ENCODE measurements at regions not wholly inside any gene's neighbourhood (a gene's known extent, or its start where the extent isn't known, plus 50 kb on each side); places are given as distances from the start of the nearest gene placed in this dataset.

DNA sequence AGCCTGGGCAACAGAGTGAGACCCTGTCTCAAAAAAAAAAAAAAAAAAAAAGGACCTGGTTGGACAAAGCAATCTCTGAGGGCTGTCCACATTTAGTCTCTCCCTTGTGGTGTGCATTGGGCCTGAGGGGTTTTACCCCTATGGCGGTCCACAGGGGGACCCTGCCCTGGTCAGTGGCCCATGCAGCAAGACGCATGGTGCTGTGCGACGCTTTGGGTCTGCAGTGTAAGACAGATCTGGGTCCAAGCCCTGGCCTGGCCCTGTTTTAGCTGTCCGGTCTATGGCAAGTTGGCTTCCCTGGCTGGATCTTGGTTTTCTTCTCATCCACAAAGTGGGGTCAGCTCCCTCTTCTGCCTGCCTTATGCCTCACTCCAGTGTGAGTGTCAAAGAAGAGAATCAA lies 123.2 kb upstream of the NLRP1 start:
- Histone ChIP-seq H3K27ac (no peak overlapping the region), H3K36me3 (no peaks in the 10 kb centered on the region), H3K9me3 (peaks cover 0 to 13% (median 8%) of the 10 kb centered on the region in 3 donors), H3K4me3 (no peak overlapping the region), H3K27me3 (peaks cover 0 to 17% of the 10 kb centered on the region in 2 donors), H3K4me1 (no peaks in the 10 kb centered on the region)
- no peak for DNase-seq
- TF ChIP-seq, protein P1, sequence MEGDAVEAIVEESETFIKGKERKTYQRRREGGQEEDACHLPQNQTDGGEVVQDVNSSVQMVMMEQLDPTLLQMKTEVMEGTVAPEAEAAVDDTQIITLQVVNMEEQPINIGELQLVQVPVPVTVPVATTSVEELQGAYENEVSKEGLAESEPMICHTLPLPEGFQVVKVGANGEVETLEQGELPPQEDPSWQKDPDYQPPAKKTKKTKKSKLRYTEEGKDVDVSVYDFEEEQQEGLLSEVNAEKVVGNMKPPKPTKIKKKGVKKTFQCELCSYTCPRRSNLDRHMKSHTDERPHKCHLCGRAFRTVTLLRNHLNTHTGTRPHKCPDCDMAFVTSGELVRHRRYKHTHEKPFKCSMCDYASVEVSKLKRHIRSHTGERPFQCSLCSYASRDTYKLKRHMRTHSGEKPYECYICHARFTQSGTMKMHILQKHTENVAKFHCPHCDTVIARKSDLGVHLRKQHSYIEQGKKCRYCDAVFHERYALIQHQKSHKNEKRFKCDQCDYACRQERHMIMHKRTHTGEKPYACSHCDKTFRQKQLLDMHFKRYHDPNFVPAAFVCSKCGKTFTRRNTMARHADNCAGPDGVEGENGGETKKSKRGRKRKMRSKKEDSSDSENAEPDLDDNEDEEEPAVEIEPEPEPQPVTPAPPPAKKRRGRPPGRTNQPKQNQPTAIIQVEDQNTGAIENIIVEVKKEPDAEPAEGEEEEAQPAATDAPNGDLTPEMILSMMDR (IDR thresholded peaks at IDR 0.05): no peak
- intact Hi-C loops (cut with DNase I; ENCODE audit: low total_unique reads): no loop called here

DNA sequence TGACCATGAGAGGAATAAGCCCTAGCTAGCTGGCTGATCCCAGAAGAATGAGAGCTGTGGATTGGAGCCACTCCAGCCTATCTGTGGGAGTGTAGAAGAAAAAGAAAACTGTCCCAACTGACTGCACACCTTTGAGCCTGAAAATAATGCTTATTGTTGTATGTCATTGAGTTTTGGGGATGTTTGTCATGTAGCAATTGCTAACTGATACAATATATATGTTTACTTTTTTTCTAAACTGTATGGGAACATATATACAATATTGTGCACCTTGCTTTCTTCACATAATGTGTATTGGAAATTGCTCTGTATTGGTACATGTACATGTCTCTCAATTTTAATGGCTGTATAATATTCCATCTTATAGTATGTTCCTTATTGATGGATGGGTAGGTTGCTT lies 124.0 kb upstream of the NLRP1 start:
- intact Hi-C loops (cut with DNase I; ENCODE audit: low total_unique reads): no loop called here
- Histone ChIP-seq H3K27ac (no peak overlapping the region), H3K4me3 (no peak overlapping the region), H3K36me3 (no peaks in the 10 kb centered on the region), H3K4me1 (no peaks in the 10 kb centered on the region), H3K9me3 (peaks cover 0 to 6% (median 0%) of the 10 kb centered on the region in 3 donors), H3K27me3 (peaks cover 0 to 17% of the 10 kb centered on the region in 2 donors)
- TF ChIP-seq, protein P1 (IDR thresholded peaks at IDR 0.05): no peak
- no peak for DNase-seq

DNA sequence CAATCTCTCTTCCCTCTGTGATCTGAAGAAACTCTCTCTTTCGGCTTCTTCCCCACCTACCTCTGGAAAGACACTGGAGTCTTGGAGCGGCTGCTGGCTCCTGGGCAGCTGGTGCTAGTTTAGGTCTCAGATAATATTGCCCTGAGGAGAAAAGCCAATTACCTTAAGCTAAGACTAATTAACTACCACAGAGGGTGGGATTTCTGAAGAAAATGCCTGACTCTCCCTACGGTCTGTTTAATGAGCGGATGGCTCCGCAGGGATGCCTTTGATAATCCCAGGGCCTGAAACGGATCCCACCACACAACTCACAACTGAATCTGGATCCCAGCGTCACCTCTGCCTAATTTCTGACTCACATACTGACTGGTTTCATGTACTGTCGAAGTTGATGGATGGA lies 127.0 kb upstream of the NLRP1 start:
- TF ChIP-seq, protein P1 (IDR thresholded peaks at IDR 0.05): no peak
- Histone ChIP-seq H3K27me3 (peaks cover 0 to 24% of the 10 kb centered on the region in 2 donors), H3K27ac (no peak overlapping the region), H3K4me1 (no peaks in the 10 kb centered on the region), H3K4me3 (no peak overlapping the region), H3K36me3 (no peaks in the 10 kb centered on the region), H3K9me3 (peaks cover 0 to 6% (median 0%) of the 10 kb centered on the region in 3 donors)
- no peak for DNase-seq
- intact Hi-C loops (cut with DNase I; ENCODE audit: low total_unique reads): no loop called here

DNA sequence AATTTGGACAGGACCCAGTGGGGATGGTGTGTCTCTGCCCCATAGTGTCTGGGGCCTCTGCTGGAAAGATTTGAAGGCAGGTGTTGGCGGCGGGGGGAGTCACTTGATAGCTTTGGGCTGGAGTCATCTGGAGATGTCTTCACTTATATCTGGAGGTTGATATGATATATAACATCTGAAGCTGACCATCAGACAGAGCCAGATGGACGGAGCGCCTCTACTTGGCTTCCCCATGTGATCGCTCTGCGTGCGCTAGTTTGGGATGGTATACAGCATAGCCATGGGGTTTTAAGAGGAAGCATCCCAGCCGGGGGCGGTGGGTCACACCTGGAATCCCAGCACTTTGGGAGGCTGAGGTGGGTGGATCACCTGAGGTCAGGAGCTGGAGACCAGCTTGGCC lies 130.7 kb upstream of the NLRP1 start:
- Histone ChIP-seq H3K27me3 (peaks cover 0 to 35% of the 10 kb centered on the region in 2 donors), H3K36me3 (no peaks in the 10 kb centered on the region), H3K4me1 (no peaks in the 10 kb centered on the region), H3K9me3 (no peaks in the 10 kb centered on the region), H3K27ac (no peak overlapping the region), H3K4me3 (no peak overlapping the region)
- DNase-seq: no peak
- intact Hi-C loops (cut with DNase I; ENCODE audit: low total_unique reads): no loop called here
- TF ChIP-seq, protein P1 (IDR thresholded peaks at IDR 0.05): no peak

- peaks cover 0 to 35% of the 10 kb centered on the region in 2 donors for H3K27me3 ChIP-seq
- H3K4me1 ChIP-seq: no peaks in the 10 kb centered on the region
- H3K9me3 ChIP-seq: no peaks in the 10 kb centered on the region
- intact Hi-C loops (cut with DNase I; ENCODE audit: low total_unique reads): no loop called here
- H3K4me3 ChIP-seq: no peak overlapping the region
- H3K27ac ChIP-seq: no peak overlapping the region
- no peak for DNase-seq
- H3K36me3 ChIP-seq: no peaks in the 10 kb centered on the region
- TF ChIP-seq, protein P1 (IDR thresholded peaks at IDR 0.05): no peak
Observed at GRCh38 chr17:5715478-5715877, 131.2 kb upstream of the NLRP1 start.

GRCh38 chr17:5718726-5719125 lies 134.4 kb upstream of the NLRP1 start:
- no peaks in the 10 kb centered on the region for H3K4me1 ChIP-seq
- no peak overlapping the region for H3K27ac ChIP-seq
- H3K4me3 ChIP-seq: no peak overlapping the region
- H3K36me3 ChIP-seq: no peaks in the 10 kb centered on the region
- no peaks in the 10 kb centered on the region for H3K9me3 ChIP-seq
- H3K27me3 ChIP-seq: peaks cover 0 to 24% of the 10 kb centered on the region in 2 donors
- no peak for DNase-seq
- intact Hi-C loops (cut with DNase I; ENCODE audit: low total_unique reads): no loop called here
- TF ChIP-seq, protein P1 (IDR thresholded peaks at IDR 0.05): no peak
